ENCODE measurements at regions not wholly inside any gene's neighbourhood (a gene's known extent, or its start where the extent isn't known, plus 50 kb on each side); places are given as distances from the start of the nearest gene placed in this dataset.

DNA sequence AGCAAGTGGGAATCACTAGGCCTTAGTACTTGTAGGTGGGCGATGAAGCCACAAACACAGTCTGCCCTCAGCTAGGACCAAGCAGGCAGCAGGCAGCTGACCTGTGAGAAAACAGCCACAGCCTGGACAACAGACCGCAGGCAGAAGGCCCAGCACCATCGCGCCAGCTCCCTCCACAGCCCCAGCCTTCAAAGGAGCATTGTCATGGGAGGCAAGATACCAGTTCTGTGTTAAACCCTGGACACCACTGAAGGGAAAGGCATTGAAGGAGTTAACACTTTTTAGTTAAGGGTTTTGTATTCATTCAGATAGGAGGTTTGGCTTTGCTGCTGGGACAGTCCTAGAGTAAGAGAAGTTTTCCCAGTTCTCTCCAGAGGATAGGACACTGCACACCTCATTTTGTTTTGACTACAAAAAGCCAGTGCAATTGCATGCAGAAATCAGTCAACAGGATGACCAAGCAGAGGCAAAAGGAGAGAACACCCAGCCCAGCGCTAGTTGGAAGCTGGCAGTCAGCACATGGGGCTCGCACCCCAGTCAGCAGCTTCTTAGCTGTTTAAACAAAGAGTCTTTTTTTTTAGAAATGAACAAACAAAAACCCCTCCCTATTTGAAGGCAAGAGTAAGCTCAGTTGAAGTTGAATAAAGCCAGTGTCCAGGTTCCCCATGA lies 286.1 kb upstream of the TPM1 start:
- H3K4me3 Mint-ChIP-seq: no peak overlapping the region
- ATAC-seq: no peak
- H3K4me1 Mint-ChIP-seq (ENCODE audit: low read depth): no peaks in the 10 kb centered on the region
- no peaks in the 10 kb centered on the region for H3K9me3 Mint-ChIP-seq
- H3K27me3 Mint-ChIP-seq (ENCODE audit: low read depth): peaks cover 3% of the 10 kb centered on the region
- H3K36me3 Mint-ChIP-seq (ENCODE audit: insufficient read depth): no peaks in the 10 kb centered on the region
- DNase-seq: no peak

DNA sequence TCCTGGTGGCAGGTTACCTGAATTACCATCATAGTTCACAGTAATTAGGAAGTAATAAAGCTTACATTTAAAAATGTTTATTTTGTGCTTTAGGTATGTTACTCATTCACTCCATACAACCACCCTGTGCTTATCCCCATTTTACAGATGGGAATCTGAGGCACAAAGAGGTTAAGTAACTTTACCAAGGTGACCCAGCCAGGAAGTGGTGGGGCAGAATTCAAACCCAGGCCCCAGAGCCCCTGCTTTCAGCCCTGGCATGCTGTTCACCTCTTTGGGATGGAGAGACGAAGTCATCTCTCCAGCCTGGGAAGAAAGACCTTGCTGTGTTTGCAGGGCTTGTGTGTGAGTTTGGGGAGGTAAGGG lies 285.6 kb upstream of the TPM1 start:
- H3K4me1 Mint-ChIP-seq (ENCODE audit: low read depth): no peaks in the 10 kb centered on the region
- ATAC-seq (no peak), DNase-seq (no peak)
- H3K9me3 Mint-ChIP-seq: no peaks in the 10 kb centered on the region
- no peak overlapping the region for H3K4me3 Mint-ChIP-seq
- no peaks in the 10 kb centered on the region for H3K36me3 Mint-ChIP-seq (ENCODE audit: insufficient read depth)
- peaks cover 3% of the 10 kb centered on the region for H3K27me3 Mint-ChIP-seq (ENCODE audit: low read depth)

GRCh38 chr15:62757535-62757934 lies 285.0 kb upstream of the TPM1 start:
- no peaks in the 10 kb centered on the region for H3K27me3 Mint-ChIP-seq (ENCODE audit: low read depth)
- ATAC-seq: no peak
- H3K4me3 Mint-ChIP-seq: no peak overlapping the region
- no peaks in the 10 kb centered on the region for H3K36me3 Mint-ChIP-seq (ENCODE audit: insufficient read depth)
- no peaks in the 10 kb centered on the region for H3K4me1 Mint-ChIP-seq (ENCODE audit: low read depth)
- DNase-seq: no peak
- no peaks in the 10 kb centered on the region for H3K9me3 Mint-ChIP-seq

DNA sequence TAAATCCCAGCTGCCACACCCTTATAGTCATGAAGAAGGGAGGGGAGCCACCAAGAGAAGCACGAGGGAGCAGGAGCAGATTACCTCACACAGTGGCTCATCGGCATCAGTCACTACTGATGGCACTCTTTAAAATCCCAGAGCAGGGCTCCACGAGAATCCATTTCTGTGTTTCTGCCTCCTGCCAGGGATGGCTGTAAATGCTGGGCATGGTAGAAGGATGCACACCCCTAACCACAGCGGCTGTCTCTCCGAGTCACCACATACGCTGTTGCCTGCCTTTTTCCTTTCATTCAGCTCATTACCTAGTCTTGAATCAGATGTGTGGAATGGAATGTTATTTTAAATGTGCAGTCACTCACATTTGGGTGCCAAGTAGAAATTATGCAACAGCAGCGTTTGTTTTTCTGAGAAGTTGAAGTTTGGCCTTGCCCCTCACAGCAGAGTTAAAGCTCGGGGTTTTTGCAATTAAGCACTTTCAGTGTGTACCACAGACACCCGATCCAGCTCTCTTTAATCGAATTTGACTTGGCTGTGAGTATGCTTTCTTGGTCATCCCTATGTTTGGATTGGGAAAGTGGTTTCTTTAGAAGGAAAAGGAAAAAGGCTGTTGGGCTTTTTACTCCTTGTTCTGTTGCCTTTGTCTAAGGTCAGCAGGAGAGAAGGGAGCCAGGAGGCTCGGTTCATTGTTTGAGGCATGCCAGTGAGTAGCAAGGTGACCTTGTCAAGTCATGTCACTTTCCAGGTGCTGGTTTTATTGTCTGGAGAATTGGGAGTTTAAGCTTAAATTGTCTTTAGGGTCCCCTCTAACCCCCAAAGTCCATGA lies 284.2 kb upstream of the TPM1 start:
- Mint-ChIP-seq H3K36me3 (ENCODE audit: insufficient read depth) (no peaks in the 10 kb centered on the region), H3K4me3 (no peak overlapping the region), H3K9me3 (no peaks in the 10 kb centered on the region), H3K4me1 (ENCODE audit: low read depth) (no peaks in the 10 kb centered on the region), H3K27me3 (ENCODE audit: low read depth) (no peaks in the 10 kb centered on the region)
- DNase-seq (no peak), ATAC-seq (no peak)

DNA sequence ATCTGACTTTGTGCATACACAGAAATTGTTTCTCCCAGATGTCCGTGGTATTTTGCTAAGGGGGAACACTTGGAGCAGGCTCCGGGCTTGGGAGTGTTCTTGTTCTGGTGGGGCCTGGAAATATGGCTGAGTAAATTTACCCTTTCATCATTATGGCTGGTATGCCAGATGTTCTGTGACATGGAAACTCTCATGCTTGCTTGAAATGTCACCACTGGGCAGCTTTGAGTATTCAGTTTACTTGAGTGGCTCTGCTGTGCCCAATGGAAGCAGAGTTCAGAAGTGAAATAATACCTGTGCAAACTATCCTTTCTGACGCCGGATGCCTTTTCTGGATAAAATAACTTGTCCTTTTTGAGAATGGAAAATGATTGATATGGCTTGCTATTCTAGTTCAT lies 283.6 kb upstream of the TPM1 start:
- no peak overlapping the region for H3K4me3 Mint-ChIP-seq
- no peaks in the 10 kb centered on the region for H3K9me3 Mint-ChIP-seq
- H3K36me3 Mint-ChIP-seq (ENCODE audit: insufficient read depth): no peaks in the 10 kb centered on the region
- ATAC-seq (no peak), DNase-seq (no peak)
- H3K27me3 Mint-ChIP-seq (ENCODE audit: low read depth): no peaks in the 10 kb centered on the region
- H3K4me1 Mint-ChIP-seq (ENCODE audit: low read depth): no peaks in the 10 kb centered on the region

DNA sequence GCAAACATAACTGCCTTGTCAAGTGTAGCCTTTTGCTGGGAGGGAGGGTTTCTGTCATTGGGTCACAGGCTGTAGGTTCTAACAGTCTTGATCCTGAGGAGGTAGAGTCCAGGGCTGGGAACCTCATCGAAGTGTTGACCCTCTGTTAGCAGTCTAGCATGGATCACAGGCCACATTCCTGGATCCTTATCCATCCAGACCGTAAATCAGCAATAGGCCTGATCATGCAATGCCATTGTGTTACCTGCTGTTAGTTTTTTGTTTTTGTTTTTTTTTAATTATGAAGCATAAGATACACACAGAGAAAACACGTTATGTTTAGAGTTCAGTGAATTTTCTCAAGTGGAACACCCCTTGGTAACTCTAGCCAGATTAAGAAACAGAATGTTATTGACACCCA lies 282.0 kb upstream of the TPM1 start:
- no peak overlapping the region for H3K4me3 Mint-ChIP-seq
- DNase-seq (no peak), ATAC-seq (no peak)
- H3K4me1 Mint-ChIP-seq (ENCODE audit: low read depth): no peaks in the 10 kb centered on the region
- H3K36me3 Mint-ChIP-seq (ENCODE audit: insufficient read depth): no peaks in the 10 kb centered on the region
- no peaks in the 10 kb centered on the region for H3K27me3 Mint-ChIP-seq (ENCODE audit: low read depth)
- no peaks in the 10 kb centered on the region for H3K9me3 Mint-ChIP-seq

DNA sequence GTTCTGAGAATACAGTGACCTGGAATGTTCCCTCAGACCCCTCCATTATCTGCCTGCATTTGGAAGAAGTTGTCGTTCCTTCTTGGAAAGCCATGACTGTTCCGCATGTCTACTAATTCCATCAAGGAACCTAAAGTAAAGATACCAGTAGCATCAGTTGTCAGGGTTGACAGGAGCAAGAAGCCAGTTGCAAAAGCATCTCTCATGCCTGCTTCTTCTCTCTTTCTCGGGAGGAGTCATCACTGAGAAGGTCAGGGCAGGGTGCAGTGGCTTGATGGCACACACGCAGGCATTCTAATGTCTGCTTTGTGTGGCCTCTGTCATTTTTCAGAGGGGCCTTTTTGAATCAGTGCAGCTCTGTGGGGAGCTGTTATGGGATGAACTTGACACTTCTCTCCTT lies 276.6 kb upstream of the TPM1 start:
- H3K27me3 Mint-ChIP-seq (ENCODE audit: low read depth): no peaks in the 10 kb centered on the region
- no peaks in the 10 kb centered on the region for H3K4me1 Mint-ChIP-seq (ENCODE audit: low read depth)
- H3K36me3 Mint-ChIP-seq (ENCODE audit: insufficient read depth): no peaks in the 10 kb centered on the region
- DNase-seq (no peak), ATAC-seq (no peak)
- H3K9me3 Mint-ChIP-seq: no peaks in the 10 kb centered on the region
- H3K4me3 Mint-ChIP-seq: no peak overlapping the region

DNA sequence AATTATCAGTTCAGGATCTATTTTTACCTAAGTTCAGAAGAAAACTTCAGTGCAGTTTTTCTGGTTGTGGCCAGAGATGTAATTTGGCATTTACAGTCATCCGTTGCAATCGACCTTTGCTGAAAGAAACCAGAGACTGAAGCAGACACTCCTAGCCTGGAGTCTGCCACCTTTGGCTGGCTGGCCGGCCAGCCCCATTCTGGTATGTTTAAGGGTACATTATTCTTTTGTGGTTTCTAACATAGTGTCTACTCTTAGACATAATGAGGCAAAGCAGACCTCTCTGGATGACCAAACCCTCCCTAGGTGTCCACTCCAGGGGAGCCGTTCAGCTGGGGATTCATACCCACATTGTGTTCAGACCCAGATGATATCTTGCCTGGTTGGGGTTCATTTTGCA lies 275.9 kb upstream of the TPM1 start:
- H3K4me1 Mint-ChIP-seq (ENCODE audit: low read depth): no peaks in the 10 kb centered on the region
- no peaks in the 10 kb centered on the region for H3K36me3 Mint-ChIP-seq (ENCODE audit: insufficient read depth)
- no peaks in the 10 kb centered on the region for H3K9me3 Mint-ChIP-seq
- no peaks in the 10 kb centered on the region for H3K27me3 Mint-ChIP-seq (ENCODE audit: low read depth)
- no peak overlapping the region for H3K4me3 Mint-ChIP-seq
- DNase-seq (no peak), ATAC-seq (no peak)

GRCh38 chr15:62769604-62770003 lies 272.9 kb upstream of the TPM1 start:
- ATAC-seq (no peak), DNase-seq (no peak)
- Mint-ChIP-seq H3K4me1 (ENCODE audit: low read depth) (no peaks in the 10 kb centered on the region), H3K36me3 (ENCODE audit: insufficient read depth) (no peaks in the 10 kb centered on the region), H3K9me3 (no peaks in the 10 kb centered on the region), H3K4me3 (no peak overlapping the region), H3K27me3 (ENCODE audit: low read depth) (no peaks in the 10 kb centered on the region)

GRCh38 chr15:62770111-62770660 lies 272.4 kb upstream of the TPM1 start:
- H3K36me3 Mint-ChIP-seq (ENCODE audit: insufficient read depth): no peaks in the 10 kb centered on the region
- no peak overlapping the region for H3K4me3 Mint-ChIP-seq
- no peaks in the 10 kb centered on the region for H3K9me3 Mint-ChIP-seq
- DNase-seq (no peak), ATAC-seq (no peak)
- H3K4me1 Mint-ChIP-seq (ENCODE audit: low read depth): no peaks in the 10 kb centered on the region
- no peaks in the 10 kb centered on the region for H3K27me3 Mint-ChIP-seq (ENCODE audit: low read depth)

- DNase-seq: no peak
- H3K4me3 Mint-ChIP-seq: no peak overlapping the region
- no peaks in the 10 kb centered on the region for H3K9me3 Mint-ChIP-seq
- H3K27me3 Mint-ChIP-seq (ENCODE audit: low read depth): no peaks in the 10 kb centered on the region
- H3K4me1 Mint-ChIP-seq (ENCODE audit: low read depth): no peaks in the 10 kb centered on the region
- ATAC-seq: no peak
- no peaks in the 10 kb centered on the region for H3K36me3 Mint-ChIP-seq (ENCODE audit: insufficient read depth)
These were observed 271.8 kb upstream of the TPM1 start for GRCh38 chr15:62770752-62771151.

- Mint-ChIP-seq H3K36me3 (ENCODE audit: insufficient read depth) (no peaks in the 10 kb centered on the region), H3K4me3 (no peak overlapping the region), H3K9me3 (no peaks in the 10 kb centered on the region), H3K27me3 (ENCODE audit: low read depth) (no peaks in the 10 kb centered on the region), H3K4me1 (ENCODE audit: low read depth) (no peaks in the 10 kb centered on the region)
- ATAC-seq: no peak
- DNase-seq: no peak
These were observed 271.3 kb upstream of the TPM1 start for GRCh38 chr15:62771234-62771633.

- no peaks in the 10 kb centered on the region for H3K9me3 Mint-ChIP-seq
- no peaks in the 10 kb centered on the region for H3K36me3 Mint-ChIP-seq (ENCODE audit: insufficient read depth)
- ATAC-seq: no peak
- H3K4me3 Mint-ChIP-seq: no peak overlapping the region
- H3K27me3 Mint-ChIP-seq (ENCODE audit: low read depth): no peaks in the 10 kb centered on the region
- no peak for DNase-seq
- H3K4me1 Mint-ChIP-seq (ENCODE audit: low read depth): no peaks in the 10 kb centered on the region
These were observed 269.0 kb upstream of the TPM1 start for GRCh38 chr15:62773369-62774165.

DNA sequence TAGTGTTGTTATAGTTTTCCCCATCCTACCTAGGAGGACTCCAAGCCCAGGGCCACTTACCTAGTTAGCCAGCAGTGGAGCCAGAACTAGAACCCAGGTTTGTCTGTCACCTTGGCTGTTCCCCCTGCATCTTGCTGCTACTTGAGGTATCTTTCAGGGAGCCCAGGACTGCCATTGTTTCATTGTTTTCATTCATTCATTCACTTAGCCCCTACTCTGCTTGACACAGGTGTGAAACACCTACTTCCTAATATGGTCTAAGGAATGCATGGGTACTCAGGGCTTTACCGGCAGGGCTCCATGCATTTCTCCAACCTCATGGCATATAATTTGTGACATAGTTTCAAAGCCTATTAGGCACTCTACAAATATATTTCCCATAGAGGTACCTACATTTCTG lies 266.6 kb upstream of the TPM1 start:
- Mint-ChIP-seq H3K4me3 (no peak overlapping the region), H3K9me3 (no peaks in the 10 kb centered on the region), H3K27me3 (ENCODE audit: low read depth) (peaks cover 3% of the 10 kb centered on the region), H3K36me3 (ENCODE audit: insufficient read depth) (no peaks in the 10 kb centered on the region), H3K4me1 (ENCODE audit: low read depth) (no peaks in the 10 kb centered on the region)
- ATAC-seq (no peak), DNase-seq (no peak)

Measured in activated T-cell treated with anti-CD3 and anti-CD28 coated beads, Interleukin-2, amount 50 U/mL, for 4 hours (primary cell).